Transverse colon (tissue), 4 donors: ENCODE measurements at regions not wholly inside any gene's neighbourhood (a gene's known extent, or its start where the extent isn't known, plus 50 kb on each side); places are given as distances from the start of the nearest gene placed in this dataset.

Experiments used
- CTCF ChIP-seq, 5 experiments: fragments of 200-600 bp in 3 of 5; fragments of 450-650 bp in 2 of 5; sonication (generic) in 3 of 5; IDR thresholded peaks; 1 replicate in 2 of 5; 2 replicates in 3 of 5; pipeline ENCODE4 v1.5.1; 2016 to 2017; ENCODE audit warnings: antibody characterized with exemption in 5 of 5, inconsistent platforms in 3 of 5, mild to moderate bottlenecking in 2 of 5, moderate library complexity in 1 of 5
- EP300 ChIP-seq: sonication (generic); formaldehyde crosslinking; IDR thresholded peaks from one replicate; pipeline ENCODE4 v1.6.1; 2017; ENCODE audit warnings: antibody characterized with exemption, low read depth
- POLR2AphosphoS5 ChIP-seq, 3 donors: sonication (generic); formaldehyde crosslinking; IDR thresholded peaks; one replicate each; pipeline ENCODE4 v1.6.1; 2016; ENCODE audit warnings: antibody characterized with exemption in 3 of 3

GRCh38 chr22:48886604-48887393, 940.9 kb downstream of the BRD1 start:
- TF ChIP-seq EP300 (no peak), CTCF (IDR thresholded peaks at IDR 0.05) (no peak), POLR2AphosphoS5 (IDR thresholded peaks at IDR 0.05) (no peak)
